ENCODE measurements at regions not wholly inside any gene's neighbourhood (a gene's known extent, or its start where the extent isn't known, plus 50 kb on each side); places are given as distances from the start of the nearest gene placed in this dataset.
"Not testable (repeated sequence)": the region's sequence is repeated elsewhere in the genome, so short reads cannot be mapped to it uniquely, and the experiment has no call there.

DNA sequence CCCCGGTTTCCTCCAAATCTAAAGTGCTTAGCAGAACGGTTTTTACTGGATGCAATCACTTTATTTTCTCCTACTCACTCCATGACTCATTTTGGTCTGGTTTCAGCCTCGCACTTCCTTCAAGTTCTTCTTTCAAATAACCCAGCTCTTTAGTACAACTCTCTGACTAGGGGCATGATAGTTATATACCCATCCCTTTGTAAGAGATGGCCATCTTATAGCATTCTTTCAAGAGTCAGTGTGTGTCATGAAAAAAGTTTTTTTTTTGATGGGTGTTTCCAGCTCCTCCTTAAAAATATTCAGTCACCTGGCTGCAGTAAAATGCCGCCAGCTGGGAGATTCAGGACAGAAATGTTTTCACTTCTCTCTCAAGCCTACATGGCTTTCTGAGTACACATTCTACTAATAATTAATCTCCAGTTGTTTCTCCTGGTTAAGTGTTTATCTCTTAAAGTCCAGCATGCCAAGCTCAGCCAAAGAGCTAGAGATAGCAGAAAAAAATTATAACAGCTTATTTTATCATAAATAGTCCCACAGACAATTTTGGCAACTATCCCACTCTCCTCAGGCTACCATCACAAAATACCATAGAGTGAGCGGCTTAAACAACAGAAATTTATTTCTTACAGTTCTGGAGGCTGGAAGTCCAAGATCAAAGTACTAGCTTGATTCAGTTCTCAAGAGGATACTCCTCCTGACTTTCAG, 139.3 kb downstream of the GASK1B start:
- Histone ChIP-seq H3K27me3 (ENCODE audit: insufficient read depth, low read depth) (no peaks in the 10 kb centered on the region), H3F3A (ENCODE audit: insufficient read depth, low read depth) (no peaks in the 10 kb centered on the region), H3K4me3 (no peak overlapping the region), H4K20me1 (ENCODE audit: insufficient read depth) (no peaks in the 10 kb centered on the region), H3K27ac (no peak overlapping the region), H3K4me1 (replicated peaks; ENCODE audit: insufficient read depth) (no peaks in the 10 kb centered on the region), H3K4me2 (no peak overlapping the region), H3K9me2 (ENCODE audit: insufficient read depth) (no peaks in the 10 kb centered on the region), H2AFZ (no peak overlapping the region), H3K36me3 (ENCODE audit: low read depth) (no peaks in the 10 kb centered on the region), H3K9me3 (ENCODE audit: insufficient read depth, low read depth) (peaks cover 7% of the 10 kb centered on the region; the same call in 1 of the 2 replicates), H3K79me2 (ENCODE audit: low read depth) (no peaks in the 10 kb centered on the region)
- POLR2A ChIA-PET (ENCODE audit: unreplicated experiment), result no interaction called here
- TF ChIP-seq, protein P1, sequence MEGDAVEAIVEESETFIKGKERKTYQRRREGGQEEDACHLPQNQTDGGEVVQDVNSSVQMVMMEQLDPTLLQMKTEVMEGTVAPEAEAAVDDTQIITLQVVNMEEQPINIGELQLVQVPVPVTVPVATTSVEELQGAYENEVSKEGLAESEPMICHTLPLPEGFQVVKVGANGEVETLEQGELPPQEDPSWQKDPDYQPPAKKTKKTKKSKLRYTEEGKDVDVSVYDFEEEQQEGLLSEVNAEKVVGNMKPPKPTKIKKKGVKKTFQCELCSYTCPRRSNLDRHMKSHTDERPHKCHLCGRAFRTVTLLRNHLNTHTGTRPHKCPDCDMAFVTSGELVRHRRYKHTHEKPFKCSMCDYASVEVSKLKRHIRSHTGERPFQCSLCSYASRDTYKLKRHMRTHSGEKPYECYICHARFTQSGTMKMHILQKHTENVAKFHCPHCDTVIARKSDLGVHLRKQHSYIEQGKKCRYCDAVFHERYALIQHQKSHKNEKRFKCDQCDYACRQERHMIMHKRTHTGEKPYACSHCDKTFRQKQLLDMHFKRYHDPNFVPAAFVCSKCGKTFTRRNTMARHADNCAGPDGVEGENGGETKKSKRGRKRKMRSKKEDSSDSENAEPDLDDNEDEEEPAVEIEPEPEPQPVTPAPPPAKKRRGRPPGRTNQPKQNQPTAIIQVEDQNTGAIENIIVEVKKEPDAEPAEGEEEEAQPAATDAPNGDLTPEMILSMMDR (conservative IDR thresholded peaks at IDR 0.05), result no peak
- no peak for TF ChIP-seq EZH2 (IDR thresholded peaks at IDR 0.05; ENCODE audit: low read depth)
- DNase-seq, result no peak
- CTCF ChIA-PET, result no interaction called here
- intact Hi-C loops (cut with micrococcal nuclease; ENCODE audit: unreplicated experiment), result no loop called here
- BruUV-seq (replicated peaks), result no TSS peak

DNA sequence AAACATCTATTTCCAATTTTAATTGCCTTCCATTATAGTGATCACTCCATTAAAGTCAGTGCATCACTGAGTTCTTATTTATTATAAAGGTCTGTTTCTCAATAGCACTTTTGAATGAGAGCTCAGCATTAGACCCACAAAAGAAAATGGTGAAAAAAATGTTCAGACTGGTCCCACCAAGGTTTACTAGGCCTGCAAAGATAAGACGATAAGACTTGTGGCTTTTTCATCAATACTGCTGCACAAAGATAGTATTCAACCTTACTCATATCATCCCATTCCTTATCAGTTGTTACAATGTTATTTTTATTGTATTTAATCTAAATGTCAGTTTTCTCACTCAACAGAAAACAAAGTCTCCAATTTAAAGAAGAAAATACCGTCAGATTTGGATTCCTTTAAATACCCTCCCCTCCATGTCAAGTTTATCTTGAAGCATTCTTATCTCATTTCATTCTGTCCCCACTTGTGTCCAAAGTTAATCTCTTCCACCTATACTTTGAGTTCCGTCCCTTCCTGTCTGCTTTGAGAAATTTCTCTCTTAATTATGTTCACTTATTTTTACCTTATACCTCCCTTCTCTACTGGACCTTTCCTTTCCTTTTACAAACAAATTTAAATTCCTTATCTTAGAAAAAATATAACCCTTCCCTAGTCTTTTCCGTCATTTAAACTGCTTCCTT, 140.0 kb downstream of the GASK1B start:
- no TSS peak for BruUV-seq (replicated peaks)
- H3K79me2 ChIP-seq (ENCODE audit: low read depth), result no peaks in the 10 kb centered on the region
- peaks cover 7% of the 10 kb centered on the region; the same call in 1 of the 2 replicates for H3K9me3 ChIP-seq (ENCODE audit: insufficient read depth, low read depth)
- no peak overlapping the region for H3K4me3 ChIP-seq
- no peaks in the 10 kb centered on the region for H3K9me2 ChIP-seq (ENCODE audit: insufficient read depth)
- H4K20me1 ChIP-seq (ENCODE audit: insufficient read depth), result no peaks in the 10 kb centered on the region
- H3F3A ChIP-seq (ENCODE audit: insufficient read depth, low read depth), result no peaks in the 10 kb centered on the region
- no peaks in the 10 kb centered on the region for H3K27me3 ChIP-seq (ENCODE audit: insufficient read depth, low read depth)
- H2AFZ ChIP-seq, result no peak overlapping the region
- no peak for DNase-seq
- intact Hi-C loops (cut with micrococcal nuclease; ENCODE audit: unreplicated experiment), result no loop called here
- TF ChIP-seq EZH2 (IDR thresholded peaks at IDR 0.05; ENCODE audit: low read depth), result no peak
- TF ChIP-seq, protein P1 (conservative IDR thresholded peaks at IDR 0.05), result no peak
- ChIA-PET POLR2A (ENCODE audit: unreplicated experiment) (no interaction called here), CTCF (no interaction called here)
- H3K27ac ChIP-seq, result no peak overlapping the region
- H3K4me1 ChIP-seq (replicated peaks; ENCODE audit: insufficient read depth), result no peaks in the 10 kb centered on the region
- H3K36me3 ChIP-seq (ENCODE audit: low read depth), result no peaks in the 10 kb centered on the region
- H3K4me2 ChIP-seq, result no peak overlapping the region

DNA sequence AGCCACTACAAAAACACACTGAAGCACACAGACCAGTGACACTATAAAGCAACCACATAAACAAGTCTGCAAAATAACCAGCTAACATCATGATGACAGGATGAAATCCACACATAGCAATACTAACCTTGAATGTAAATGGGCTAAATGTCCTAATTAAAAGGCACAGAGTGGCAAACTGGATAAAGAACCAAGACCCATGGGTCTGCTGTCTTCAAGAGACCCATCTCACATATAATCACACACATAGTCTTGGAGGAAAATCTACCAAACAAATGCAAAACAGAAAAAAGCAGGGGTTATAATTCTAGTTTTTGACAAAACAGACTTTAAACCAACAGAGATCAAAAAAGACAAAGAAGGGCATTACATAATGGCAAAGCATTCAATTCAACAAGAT, 144.4 kb downstream of the GASK1B start:
- H3K27me3 ChIP-seq (ENCODE audit: insufficient read depth, low read depth); H4K20me1 ChIP-seq (ENCODE audit: insufficient read depth); H3K9me3 ChIP-seq (ENCODE audit: insufficient read depth, low read depth); H3K36me3 ChIP-seq (ENCODE audit: low read depth); H3K79me2 ChIP-seq (ENCODE audit: low read depth); H3K9me2 ChIP-seq (ENCODE audit: insufficient read depth); H2AFZ ChIP-seq; CTCF ChIA-PET; H3K4me3 ChIP-seq; intact Hi-C loops (cut with micrococcal nuclease; ENCODE audit: unreplicated experiment); POLR2A ChIA-PET (ENCODE audit: unreplicated experiment); BruUV-seq (replicated peaks); H3K4me2 ChIP-seq; DNase-seq; H3F3A ChIP-seq (ENCODE audit: insufficient read depth, low read depth); H3K27ac ChIP-seq: not testable (repeated sequence)
- peaks cover 16% of the 10 kb centered on the region for H3K4me1 ChIP-seq (replicated peaks; ENCODE audit: insufficient read depth)

Measured in PC-9 (cell line).